SK-N-MC (cell line): ENCODE measurements at regions not wholly inside any gene's neighbourhood (a gene's known extent, or its start where the extent isn't known, plus 50 kb on each side); places are given as distances from the start of the nearest gene placed in this dataset.

Experiments
- EZH2 ChIP-seq: fragments of 200-600 bp; sonication (generic); IDR thresholded peaks from one replicate; pipeline ENCODE4 v1.6.1; 2017; ENCODE audit warnings: antibody characterized with exemption
- POLR2AphosphoS5 ChIP-seq: IDR thresholded peaks from 2 replicates; pipeline ENCODE4 v1.6.1; 2012; ENCODE audit warnings: mild to moderate bottlenecking, low read depth, low read length, borderline replicate concordance

GRCh38 chr18:77981874-77982273 lies 732.2 kb downstream of the GALR1 start:
- TF ChIP-seq POLR2AphosphoS5 (no peak), EZH2 (no peak)
